HepG2 (cell line): ENCODE measurements at regions not wholly inside any gene's neighbourhood (a gene's known extent, or its start where the extent isn't known, plus 50 kb on each side); places are given as distances from the start of the nearest gene placed in this dataset.

ENCODE experiments used
- ATAC-seq: fragments of 200-7000 bp; cut with Tn5 transposase; 3 replicates; pipeline ENCODE4 v1.9.1; 2020; ENCODE audit warnings: mild to moderate bottlenecking, moderate library complexity
- BruUV-seq: library from RNA; stranded (reverse); fragments of 400-500 nt; replicated peaks from 2 replicates; lab custom pipeline; 2021; lab: Mats Ljungman, UMichigan
- CTCF ChIA-PET: fragments of 300-600 bp; formaldehyde crosslinking; extraction: SDS; loops from one replicate; lab custom pipeline; 2021; ENCODE audit warnings: low total read pairs, inconsistent platforms, low intra/inter-chr PET ratio; lab: Yijun Ruan, JAX
- POLR2A ChIA-PET: fragments of 350-600 bp; sonication (Branson Sonifier 250); formaldehyde crosslinking; loops from one replicate; lab custom pipeline; 2020; ENCODE audit warnings: antibody characterized with exemption, inconsistent platforms; lab: Yijun Ruan, JAX
- DNase-seq: peaks from one replicate; pipeline ENCODE4 v3.0.0-alpha.2; 2015; ENCODE audit warnings: low spot score
- FAIRE-seq: peaks from 3 replicates; lab custom pipeline; 2011; peaks lifted over from hg19 to GRCh38; lab: Jason Lieb, UNC
- H2AFZ ChIP-seq: one replicate; pipeline ENCODE4 v1.6.1; 2011; ENCODE audit warnings: low read length, inconsistent platforms
- H3K27ac ChIP-seq: fragments of 300-600 bp; 3 replicates; pipeline ENCODE4 v1.8.0; 2011; ENCODE audit warnings: mixed run types, mild to moderate bottlenecking, mixed read lengths, low read length, inconsistent platforms; ENCODE audit not compliant: insufficient read depth; ENCODE audit errors: extremely low read length
- H3K27me3 ChIP-seq, 2 experiments: fragments of 200-600 bp in 1 of 2; 2 replicates in 1 of 2; 3 replicates in 1 of 2; pipeline versions ENCODE4 v1.6.0 to v1.8.0; 2011; ENCODE audit warnings: low read length in 2 of 2, mild to moderate bottlenecking in 2 of 2, moderate library complexity in 2 of 2, inconsistent platforms in 1 of 2; ENCODE audit not compliant: insufficient read depth in 2 of 2, control insufficient read depth in 1 of 2
- H3K36me3 ChIP-seq, 2 experiments: fragments of 200-600 bp in 1 of 2; replicated peaks in 1 of 2; 2 replicates in 1 of 2; 3 replicates in 1 of 2; pipeline versions ENCODE4 v1.5.1 to v1.8.0; 2011; ENCODE audit warnings: low read length in 2 of 2, inconsistent platforms in 1 of 2; ENCODE audit not compliant: insufficient read depth in 2 of 2, control insufficient read depth in 1 of 2
- H3K4me1 ChIP-seq: 2 replicates; pipeline ENCODE4 v1.5.1; 2012; ENCODE audit warnings: low read length, inconsistent platforms; ENCODE audit not compliant: insufficient read depth
- H3K4me2 ChIP-seq: 2 replicates; pipeline ENCODE4 v1.6.0; 2011; ENCODE audit warnings: low read depth, low read length, inconsistent platforms
- H3K4me3 ChIP-seq, 3 experiments: fragments of 200-600 bp in 1 of 3; sonication (generic), shearing (Covaris generic) in 1 of 3; replicated peaks in 1 of 3; 2 replicates each; pipeline ENCODE4 v1.5.1; 2011 to 2016; ENCODE audit warnings: low read length in 3 of 3, inconsistent platforms in 2 of 3, low read depth in 2 of 3, mild to moderate bottlenecking in 2 of 3, control low read depth in 1 of 3, mixed read lengths in 1 of 3; ENCODE audit not compliant: insufficient read depth in 1 of 3
- H3K79me2 ChIP-seq: one replicate; pipeline ENCODE4 v1.6.1; 2011; ENCODE audit warnings: low read length, inconsistent platforms; ENCODE audit not compliant: insufficient read depth
- H3K9ac ChIP-seq: 2 replicates; pipeline ENCODE4 v1.6.0; 2011; ENCODE audit warnings: mild to moderate bottlenecking, low read depth, low read length, inconsistent platforms; ENCODE audit not compliant: insufficient read depth
- H3K9me3 ChIP-seq: 2 replicates; pipeline ENCODE4 v1.5.1; 2012; ENCODE audit warnings: mild to moderate bottlenecking, low read length
- H4K20me1 ChIP-seq: 2 replicates; pipeline ENCODE4 v1.6.0; 2011; ENCODE audit warnings: inconsistent platforms, mild to moderate bottlenecking, low read length, moderate library complexity; ENCODE audit not compliant: insufficient read depth
- ATF7 ChIP-seq, 2 experiments: fragments of 450-650 bp in 1 of 2; sonication (generic) in 1 of 2; formaldehyde crosslinking in 1 of 2; IDR thresholded peaks; 2 replicates each; pipeline versions ENCODE4 v1.4.0 to v1.6.1; 2016 to 2020; ENCODE audit warnings: antibody characterized with exemption in 1 of 2, mild to moderate bottlenecking in 1 of 2, missing genetic modification reagents in 1 of 2
- EHMT2 ChIP-seq: fragments of 200-600 bp; sonication (generic); IDR thresholded peaks from 2 replicates; pipeline ENCODE4 v1.7.0; 2017; ENCODE audit warnings: antibody characterized with exemption, low read depth, low read length, borderline replicate concordance
- KDM2A ChIP-seq: sonication (generic); formaldehyde crosslinking; IDR thresholded peaks from 2 replicates; pipeline ENCODE4 v1.4.0; 2020; ENCODE audit warnings: low read depth, missing genetic modification reagents, borderline replicate concordance
- MTF1 ChIP-seq: sonication (generic); formaldehyde crosslinking; IDR thresholded peaks from 2 replicates; pipeline ENCODE4 v1.5.0; 2020; ENCODE audit warnings: missing genetic modification reagents
- SNAPC2 ChIP-seq: sonication (generic); formaldehyde crosslinking; IDR thresholded peaks from 2 replicates; pipeline ENCODE4 v1.8.1; 2022; ENCODE audit warnings: mild to moderate bottlenecking, missing genetic modification reagents
- TSC22D2 ChIP-seq: sonication (generic); formaldehyde crosslinking; IDR thresholded peaks from 2 replicates; pipeline ENCODE4 v1.5.1; 2020; ENCODE audit warnings: missing genetic modification reagents, mild to moderate bottlenecking, borderline replicate concordance
- ZNF253 ChIP-seq: sonication (generic); formaldehyde crosslinking; IDR thresholded peaks from 2 replicates; pipeline ENCODE4 v1.8.0; 2022; ENCODE audit warnings: mild to moderate bottlenecking, missing genetic modification reagents, borderline replicate concordance
- ZNF484 ChIP-seq: sonication (generic); formaldehyde crosslinking; IDR thresholded peaks from 2 replicates; pipeline ENCODE4 v1.5.1; 2020; ENCODE audit warnings: mild to moderate bottlenecking, low read depth, missing genetic modification reagents, borderline replicate concordance
- ZNF792 ChIP-seq: IDR thresholded peaks from 2 replicates; pipeline ENCODE4 v1.6.1; 2016
- WGBS: methylation state at CpG from one replicate; pipeline ENCODE4 v1.1.6; 2017; ENCODE audit warnings: low lambda C conversion rate; 5-methylcytosine and 5-hydroxymethylcytosine counted together
- in situ Hi-C: cut with HindIII; loops from 2 replicates; pipeline ENCODE4 v1.10.0; 2017; ENCODE audit warnings: low pct_unique_long_range_greater_than_20kb; ENCODE audit not compliant: extremely low pct_ligation_motif_present
- intact Hi-C: fragments of 100-400 bp; cut with micrococcal nuclease; formaldehyde crosslinking; loops from one replicate; pipeline ENCODE4 v1.10.0; 2022; ENCODE audit not compliant: unreplicated experiment
- TF ChIP-seq, protein P1 (sequence below): sonication (generic); formaldehyde crosslinking; IDR thresholded peaks from 2 replicates; pipeline ENCODE4 v1.8.0; 2022; ENCODE audit warnings: mild to moderate bottlenecking, missing genetic modification reagents, borderline replicate concordance

DNA sequence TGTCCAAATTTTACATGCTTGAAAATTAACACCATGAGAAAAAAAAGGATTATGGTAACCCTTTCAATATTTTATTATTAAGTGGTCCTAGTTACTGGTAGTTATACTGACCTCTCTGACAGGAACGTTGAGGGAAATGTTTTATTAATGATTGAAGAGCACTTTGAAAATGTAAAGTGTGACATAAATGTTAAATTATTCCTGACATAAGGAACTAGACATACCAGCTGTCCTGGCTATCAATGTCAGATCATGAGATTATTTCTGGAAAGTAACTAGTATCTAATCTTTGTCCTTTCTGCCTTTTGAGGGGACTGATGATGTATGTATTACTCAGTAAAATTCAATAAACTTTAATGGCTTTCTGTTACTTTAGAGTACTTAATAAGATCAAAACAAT is 1538.5 kb upstream of the CDH6 start:
- CTCF ChIA-PET: no interaction called here
- no TSS peak for BruUV-seq
- H3K4me2 ChIP-seq: no peak overlapping the region

GRCh38 chr5:29649321-29649720 is 1544.2 kb upstream of the CDH6 start:
- no TSS peak for BruUV-seq
- H2AFZ ChIP-seq: no peak overlapping the region
- H3K27ac ChIP-seq: no peak overlapping the region
- H3K4me1 ChIP-seq: no peaks in the 10 kb centered on the region
- intact Hi-C loops (no loop called here), in situ Hi-C loops (no loop called here)
- ChIA-PET POLR2A (no interaction called here), CTCF (no interaction called here)
- H3K27me3 ChIP-seq: no peaks in the 10 kb centered on the region
- H3K36me3 ChIP-seq: no peaks in the 10 kb centered on the region
- H3K9me3 ChIP-seq: peaks cover 13% of the 10 kb centered on the region; the same call in 1 of the 2 replicates
- ATAC-seq (no peak), FAIRE-seq (no peak), DNase-seq (no peak)
- 12% methylated on average over 2 of the region's 2 CpGs for WGBS
- no peak for TF ChIP-seq EHMT2
- TF ChIP-seq TSC22D2 (CRISPR knock-in tag): no peak
- TF ChIP-seq KDM2A (CRISPR knock-in tag): no peak
- TF ChIP-seq ATF7 (IDR thresholded peaks at IDR 0.05): peak; percentile 26; the same call in 1 of the 2 replicates
- TF ChIP-seq ATF7 (CRISPR knock-in tag; IDR thresholded peaks at IDR 0.05): no peak
- no peak for TF ChIP-seq ZNF253 (CRISPR knock-in tag)
- TF ChIP-seq ZNF792: no peak
- TF ChIP-seq, protein P1, sequence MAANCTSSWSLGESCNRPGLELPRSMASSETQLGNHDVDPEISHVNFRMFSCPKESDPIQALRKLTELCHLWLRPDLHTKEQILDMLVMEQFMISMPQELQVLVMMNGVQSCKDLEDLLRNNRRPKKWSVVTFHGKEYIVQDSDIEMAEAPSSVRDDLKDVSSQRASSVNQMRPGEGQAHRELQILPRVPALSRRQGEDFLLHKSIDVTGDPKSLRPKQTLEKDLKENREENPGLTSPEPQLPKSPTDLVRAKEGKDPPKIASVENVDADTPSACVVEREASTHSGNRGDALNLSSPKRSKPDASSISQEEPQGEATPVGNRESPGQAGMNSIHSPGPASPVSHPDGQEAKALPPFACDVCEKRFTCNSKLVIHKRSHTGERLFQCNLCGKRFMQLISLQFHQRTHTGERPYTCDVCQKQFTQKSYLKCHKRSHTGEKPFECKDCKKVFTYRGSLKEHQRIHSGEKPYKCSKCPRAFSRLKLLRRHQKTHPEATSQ (CRISPR knock-in tag): no peak
- no peak for TF ChIP-seq SNAPC2 (CRISPR knock-in tag)
- no peak for TF ChIP-seq MTF1 (CRISPR knock-in tag)
- no peak overlapping the region for H3K4me3 ChIP-seq
- H3K79me2 ChIP-seq: no peaks in the 10 kb centered on the region
- no peak overlapping the region for H3K4me2 ChIP-seq
- H3K9ac ChIP-seq: no peak overlapping the region
- no peaks in the 10 kb centered on the region for H4K20me1 ChIP-seq

More for the DNA sequence above, 1538.5 kb upstream of the CDH6 start:
- Histone ChIP-seq H3K4me1 (no peaks in the 10 kb centered on the region), H3K36me3 (no peaks in the 10 kb centered on the region), H4K20me1 (no peaks in the 10 kb centered on the region), H3K79me2 (no peaks in the 10 kb centered on the region), H3K27ac (no peak overlapping the region), H2AFZ (no peak overlapping the region), H3K27me3 (no peaks in the 10 kb centered on the region), H3K9me3 (no peaks in the 10 kb centered on the region), H3K9ac (no peak overlapping the region), H3K4me3 (no peak overlapping the region)
- FAIRE-seq (no peak), ATAC-seq (no peak), DNase-seq (no peak)
- WGBS: 0% methylated on average over 1 of the region's 1 CpG
- no peak for TF ChIP-seq ZNF484 (CRISPR knock-in tag)
- intact Hi-C loops: no loop called here
- in situ Hi-C loops: no loop called here
- POLR2A ChIA-PET: no interaction called here
